ENCODE measurements at regions not wholly inside any gene's neighbourhood (a gene's known extent, or its start where the extent isn't known, plus 50 kb on each side); places are given as distances from the start of the nearest gene placed in this dataset.
A peak's percentile ranks its signal among the peaks of the same experiment; 100 is the strongest.

GRCh38 chr10:127649642-127650041, 87.3 kb upstream of the FOXI2 start:
- ATAC-seq (peak; percentile 95), DNase-seq (ENCODE audit: low read depth, low spot score) (peak; percentile 27)
- POLR2A ChIA-PET, result no interaction called here
- Histone ChIP-seq H3K36me3 (ENCODE audit: control insufficient read depth in 1 of 2, insufficient read depth in 2 of 2, low read length in 2 of 2) (no peaks in the 10 kb centered on the region), H4K20me1 (ENCODE audit: insufficient read depth) (no peaks in the 10 kb centered on the region), H3K9me3 (ENCODE audit: control insufficient read depth in 1 of 2, insufficient read depth in 1 of 2, low read depth in 1 of 2, low read length in 2 of 2) (no peaks in the 10 kb centered on the region), H3K27ac (ENCODE audit: low read depth, low read length) (no peak overlapping the region), H3K4me3 (replicated peaks in 1 of 2; ENCODE audit: low read depth in 1 of 2, low read length in 2 of 2) (no peak overlapping the region), H3K4me1 (ENCODE audit: control insufficient read depth in 1 of 2, insufficient read depth in 2 of 2, low read length in 2 of 2) (no peaks in the 10 kb centered on the region), H3K9ac (ENCODE audit: low read length) (no peak overlapping the region), H3K27me3 (ENCODE audit: insufficient read depth, low read length) (peaks cover 17% of the 10 kb centered on the region), H3K4me2 (ENCODE audit: low read length) (no peak overlapping the region), H3K79me2 (ENCODE audit: insufficient read depth, low read length) (no peaks in the 10 kb centered on the region), H2AFZ (ENCODE audit: low read depth, low read length, poor library complexity, severe bottlenecking) (no peak overlapping the region), H3K9me2 (ENCODE audit: insufficient read depth) (no peaks in the 10 kb centered on the region)
- RAD21 ChIA-PET (ENCODE audit: low non-redundant PET in 1 of 2, low total read pairs in 2 of 2, uncharacterized antibody in 2 of 2, unreplicated experiment in 2 of 2), result no interaction called here
- no TSS peak for BruUV-seq (replicated peaks)
- CTCF ChIA-PET, result interaction anchor here (0.9 to 1.0 kb wide), 7 partner anchors 45 to 420 kb away, joined by 3 to 21 read pairs (median 3); no protein-coding TSS in a partner anchor
- intact Hi-C loops (cut with micrococcal nuclease), result loop anchor here (1.0 kb wide), 1 partner anchor 204 kb away; no protein-coding TSS in a partner anchor
- TF ChIP-seq EZH2 (IDR thresholded peaks at IDR 0.05) (no peak), CTCF (IDR thresholded peaks at IDR 0.05 in 2 of 3, conservative IDR thresholded peaks at IDR 0.05 in 1 of 3; ENCODE audit: borderline replicate concordance in 1 of 3, insufficient read depth in 1 of 3, low read depth in 2 of 3, low read length in 2 of 3) (peak; percentile 42 to 70 (median 63); a peak in 5 of 6 replicates), RAD21 (IDR thresholded peaks at IDR 0.05; ENCODE audit: low read depth) (peak; percentile 63)

- H3K79me2 ChIP-seq (ENCODE audit: insufficient read depth, low read length), result no peaks in the 10 kb centered on the region
- no peak overlapping the region for H3K4me2 ChIP-seq (ENCODE audit: low read length)
- BruUV-seq (replicated peaks), result no TSS peak
- H3K4me1 ChIP-seq (ENCODE audit: control insufficient read depth in 1 of 2, insufficient read depth in 2 of 2, low read length in 2 of 2), result no peaks in the 10 kb centered on the region
- DNase-seq (ENCODE audit: low read depth, low spot score) (no peak), ATAC-seq (no peak)
- peaks cover 27% of the 10 kb centered on the region for H3K27me3 ChIP-seq (ENCODE audit: insufficient read depth, low read length)
- H2AFZ ChIP-seq (ENCODE audit: low read depth, low read length, poor library complexity, severe bottlenecking), result no peak overlapping the region
- H3K9ac ChIP-seq (ENCODE audit: low read length), result no peak overlapping the region
- CTCF ChIA-PET, result interaction anchor here (0.6 kb wide), 1 partner anchor 38 kb away, joined by 3 read pairs; no protein-coding TSS in a partner anchor
- no peaks in the 10 kb centered on the region for H3K9me2 ChIP-seq (ENCODE audit: insufficient read depth)
- no peaks in the 10 kb centered on the region for H3K36me3 ChIP-seq (ENCODE audit: control insufficient read depth in 1 of 2, insufficient read depth in 2 of 2, low read length in 2 of 2)
- POLR2A ChIA-PET, result no interaction called here
- no peak overlapping the region for H3K4me3 ChIP-seq (replicated peaks in 1 of 2; ENCODE audit: low read depth in 1 of 2, low read length in 2 of 2)
- no peaks in the 10 kb centered on the region for H4K20me1 ChIP-seq (ENCODE audit: insufficient read depth)
- RAD21 ChIA-PET (ENCODE audit: low non-redundant PET in 1 of 2, low total read pairs in 2 of 2, uncharacterized antibody in 2 of 2, unreplicated experiment in 2 of 2), result no interaction called here
- no peaks in the 10 kb centered on the region for H3K9me3 ChIP-seq (ENCODE audit: control insufficient read depth in 1 of 2, insufficient read depth in 1 of 2, low read depth in 1 of 2, low read length in 2 of 2)
- H3K27ac ChIP-seq (ENCODE audit: low read depth, low read length), result no peak overlapping the region
- intact Hi-C loops (cut with micrococcal nuclease), result no loop called here
- TF ChIP-seq CTCF (IDR thresholded peaks at IDR 0.05 in 2 of 3, conservative IDR thresholded peaks at IDR 0.05 in 1 of 3; ENCODE audit: borderline replicate concordance in 1 of 3, insufficient read depth in 1 of 3, low read depth in 2 of 3, low read length in 2 of 3) (no peak), ZFX (IDR thresholded peaks at IDR 0.05) (no peak), RAD21 (IDR thresholded peaks at IDR 0.05; ENCODE audit: low read depth) (no peak), SRF (IDR thresholded peaks at IDR 0.05; ENCODE audit: low read depth) (no peak), SP1 (IDR thresholded peaks at IDR 0.05; ENCODE audit: low read depth) (no peak), EGR1 (IDR thresholded peaks at IDR 0.05; ENCODE audit: low read depth) (no peak), TCF7L2 (IDR thresholded peaks at IDR 0.05; ENCODE audit: borderline replicate concordance, extremely low read depth, insufficient read depth, insufficient read length) (no peak), POLR2A (IDR thresholded peaks at IDR 0.05; ENCODE audit: borderline replicate concordance, extremely low read depth, insufficient read depth, insufficient read length) (no peak), REST (IDR thresholded peaks at IDR 0.05; ENCODE audit: low read depth) (no peak), CEBPB (IDR thresholded peaks at IDR 0.05; ENCODE audit: low read depth) (no peak), SIN3A (IDR thresholded peaks at IDR 0.05; ENCODE audit: low read depth) (no peak), ATF3 (IDR thresholded peaks at IDR 0.05) (no peak)
These were observed 79.9 kb upstream of the FOXI2 start for GRCh38 chr10:127657056-127657455.
